Stimulated activated memory B cell treated with anti-CD40 and anti-IgM and Interleukin-4, amounts not matched to agents 10 μg/mL and 1 μg/mL and 100 μg/mL, for 72 hours (primary cell): ENCODE measurements at regions not wholly inside any gene's neighbourhood (a gene's known extent, or its start where the extent isn't known, plus 50 kb on each side); places are given as distances from the start of the nearest gene placed in this dataset.
A peak's percentile ranks its signal among the peaks of the same experiment; 100 is the strongest.

ENCODE experiments used
- ATAC-seq: fragments of 150-1000 bp; cut with Tn5 transposase; 2 replicates; pipeline ENCODE4 v1.10.0; 2021
- H3K27ac Mint-ChIP-seq: one replicate; pipeline ENCODE4 v1.8.0; 2022; ENCODE audit warnings: mild to moderate bottlenecking, mixed read lengths
- H3K27me3 Mint-ChIP-seq: one replicate; pipeline ENCODE4 v1.8.0; 2022; ENCODE audit warnings: mixed read lengths
- H3K36me3 Mint-ChIP-seq: one replicate; pipeline ENCODE4 v1.8.0; 2022; ENCODE audit warnings: mixed read lengths
- H3K4me1 Mint-ChIP-seq: one replicate; pipeline ENCODE4 v1.8.0; 2022; ENCODE audit warnings: mixed read lengths
- H3K4me3 Mint-ChIP-seq: one replicate; pipeline ENCODE4 v1.8.0; 2022; ENCODE audit warnings: mild to moderate bottlenecking, moderate library complexity, mixed read lengths
- H3K9me3 Mint-ChIP-seq: one replicate; pipeline ENCODE4 v1.8.0; 2022; ENCODE audit warnings: mixed read lengths

DNA sequence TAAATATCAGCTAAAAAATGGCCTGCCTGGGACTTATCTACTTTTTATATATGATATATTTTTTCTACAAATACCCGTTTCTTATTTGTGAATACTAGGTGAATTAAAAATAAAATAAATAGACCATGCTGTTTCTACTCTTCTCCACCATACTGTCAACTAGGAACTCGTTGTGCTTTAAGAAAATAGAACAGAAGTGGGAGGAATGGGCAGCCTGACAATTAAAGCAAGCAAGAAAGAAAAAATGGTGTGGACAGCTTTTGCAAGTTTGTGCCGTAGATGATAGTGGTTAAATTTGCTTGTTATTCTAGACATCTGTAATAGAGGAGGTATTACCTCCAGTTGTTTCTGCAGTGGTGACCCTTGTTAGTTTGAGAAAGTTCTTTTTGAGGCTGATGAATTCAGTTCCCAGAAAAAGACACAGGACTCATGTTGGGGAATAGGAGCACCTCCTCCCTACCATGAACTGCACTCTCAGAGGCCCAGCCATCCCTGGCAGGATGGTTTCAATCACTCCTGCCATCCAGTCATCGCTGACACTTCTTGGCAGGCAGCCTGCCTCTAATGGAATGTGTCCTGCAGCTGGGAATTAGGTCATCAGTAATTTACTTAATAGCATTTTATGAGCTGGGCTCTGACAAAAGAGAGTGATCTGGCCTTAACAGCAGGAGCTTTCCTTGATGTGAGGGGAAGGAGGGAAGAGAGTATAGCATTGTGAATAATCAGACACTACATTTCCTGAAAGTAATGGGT, 105.0 kb upstream of the GAP43 start:
- no peak overlapping the region for H3K27ac Mint-ChIP-seq
- H3K9me3 Mint-ChIP-seq: no peaks in the 10 kb centered on the region
- peaks cover 27% of the 10 kb centered on the region for H3K27me3 Mint-ChIP-seq
- H3K4me1 Mint-ChIP-seq: peaks cover 10% of the 10 kb centered on the region
- no peak for ATAC-seq
- no peak overlapping the region for H3K4me3 Mint-ChIP-seq
- H3K36me3 Mint-ChIP-seq: no peaks in the 10 kb centered on the region

DNA sequence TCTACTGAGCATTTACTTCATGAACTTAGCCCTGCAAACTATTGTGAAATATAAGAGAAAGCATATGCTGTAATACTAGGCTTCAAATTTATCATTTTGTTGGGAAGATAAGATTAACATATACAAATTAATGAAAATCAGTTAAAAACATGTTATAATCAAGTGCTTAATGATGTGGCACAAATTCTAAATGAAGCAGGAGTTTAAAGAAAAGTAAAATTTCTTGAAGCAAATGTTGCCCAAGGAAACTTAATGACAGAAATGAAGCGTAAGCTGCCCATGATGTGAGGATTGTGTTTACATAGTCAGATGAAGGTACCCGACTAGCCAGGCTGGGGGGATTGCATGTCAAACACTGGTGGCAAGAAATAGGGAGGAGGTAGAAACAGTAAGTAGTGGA, 103.1 kb upstream of the GAP43 start:
- ATAC-seq: no peak
- H3K27ac Mint-ChIP-seq: no peak overlapping the region
- peaks cover 11% of the 10 kb centered on the region for H3K27me3 Mint-ChIP-seq
- no peaks in the 10 kb centered on the region for H3K36me3 Mint-ChIP-seq
- H3K9me3 Mint-ChIP-seq: no peaks in the 10 kb centered on the region
- H3K4me1 Mint-ChIP-seq: no peaks in the 10 kb centered on the region
- no peak overlapping the region for H3K4me3 Mint-ChIP-seq

DNA sequence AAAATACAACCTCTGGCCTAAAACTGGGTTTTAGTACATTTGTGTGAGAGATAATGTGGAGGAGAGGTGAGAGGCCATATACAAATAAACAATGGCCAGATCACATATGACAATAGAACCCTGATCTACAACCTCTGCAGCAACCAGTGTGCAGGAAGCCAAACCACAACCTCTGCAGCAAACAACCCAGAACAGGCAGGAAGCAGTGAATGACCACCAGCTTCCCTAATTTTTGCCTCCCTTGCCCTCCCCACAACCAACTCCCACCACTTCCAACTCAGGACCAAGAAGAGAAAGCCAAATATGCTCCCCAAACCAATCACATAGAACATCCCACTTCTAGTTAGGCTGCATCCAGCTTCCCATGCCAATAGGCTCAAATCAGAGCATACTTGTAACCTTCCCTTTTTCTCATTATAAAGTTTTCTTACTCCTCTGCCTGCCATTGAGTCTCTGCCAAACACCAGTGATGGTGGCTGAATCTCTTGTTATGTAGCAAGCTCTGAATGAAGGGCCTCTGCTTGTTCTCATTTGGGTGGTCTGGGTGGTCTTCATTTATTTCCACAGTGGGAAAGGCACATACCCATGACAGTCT, 102.6 kb upstream of the GAP43 start:
- ATAC-seq: no peak
- H3K27ac Mint-ChIP-seq: no peak overlapping the region

DNA sequence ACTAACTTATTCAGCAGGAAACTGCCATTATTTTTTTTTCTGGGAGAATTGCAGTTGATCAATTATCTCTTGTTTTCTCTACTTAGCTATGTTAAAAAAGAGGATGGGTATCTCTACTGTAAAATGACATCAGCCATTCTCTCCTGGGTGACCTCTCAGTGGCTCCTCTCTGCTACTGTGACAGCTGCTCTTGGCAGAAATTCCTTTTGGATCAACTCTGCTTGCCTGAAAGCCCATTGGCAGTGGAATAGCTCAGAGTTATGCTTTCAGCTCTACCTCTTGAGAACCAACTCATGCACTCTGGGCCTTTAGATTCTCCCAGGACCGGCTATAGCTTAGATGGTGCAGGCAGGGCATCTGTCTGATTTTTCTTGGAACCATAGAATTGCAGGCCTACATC, 99.9 kb upstream of the GAP43 start:
- H3K27me3 Mint-ChIP-seq: peaks cover 4% of the 10 kb centered on the region
- peaks cover 2% of the 10 kb centered on the region for H3K9me3 Mint-ChIP-seq
- no peak overlapping the region for H3K27ac Mint-ChIP-seq
- H3K4me3 Mint-ChIP-seq: no peak overlapping the region
- no peaks in the 10 kb centered on the region for H3K36me3 Mint-ChIP-seq
- no peaks in the 10 kb centered on the region for H3K4me1 Mint-ChIP-seq
- ATAC-seq: no peak

More for the DNA sequence above, 102.6 kb upstream of the GAP43 start:
- no peaks in the 10 kb centered on the region for H3K36me3 Mint-ChIP-seq
- H3K9me3 Mint-ChIP-seq: no peaks in the 10 kb centered on the region
- H3K4me3 Mint-ChIP-seq: no peak overlapping the region
- H3K27me3 Mint-ChIP-seq: peaks cover 8% of the 10 kb centered on the region
- no peaks in the 10 kb centered on the region for H3K4me1 Mint-ChIP-seq

DNA sequence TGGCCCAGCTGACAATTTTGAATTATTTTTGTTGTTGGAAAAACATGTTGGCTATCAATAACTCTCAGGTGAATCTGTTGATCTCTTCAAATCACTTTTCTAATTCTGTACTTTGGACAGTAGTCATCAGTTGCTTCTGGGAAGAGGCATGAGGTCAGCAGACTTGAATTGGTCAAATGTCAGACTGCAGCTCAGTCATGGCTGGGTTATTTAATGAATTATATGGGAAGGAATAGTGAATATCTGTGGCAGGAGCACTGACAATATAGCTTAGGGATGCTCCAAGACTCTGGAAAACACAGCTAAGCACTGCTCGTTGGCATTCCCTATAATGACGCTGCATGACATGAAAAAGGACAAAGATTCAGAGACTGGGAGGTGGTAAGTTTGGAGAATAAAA, 98.8 kb upstream of the GAP43 start:
- Mint-ChIP-seq H3K36me3 (no peaks in the 10 kb centered on the region), H3K27me3 (peaks cover 5% of the 10 kb centered on the region), H3K4me3 (no peak overlapping the region), H3K9me3 (peaks cover 2% of the 10 kb centered on the region), H3K4me1 (no peaks in the 10 kb centered on the region), H3K27ac (no peak overlapping the region)
- peak; percentile 49 for ATAC-seq

DNA sequence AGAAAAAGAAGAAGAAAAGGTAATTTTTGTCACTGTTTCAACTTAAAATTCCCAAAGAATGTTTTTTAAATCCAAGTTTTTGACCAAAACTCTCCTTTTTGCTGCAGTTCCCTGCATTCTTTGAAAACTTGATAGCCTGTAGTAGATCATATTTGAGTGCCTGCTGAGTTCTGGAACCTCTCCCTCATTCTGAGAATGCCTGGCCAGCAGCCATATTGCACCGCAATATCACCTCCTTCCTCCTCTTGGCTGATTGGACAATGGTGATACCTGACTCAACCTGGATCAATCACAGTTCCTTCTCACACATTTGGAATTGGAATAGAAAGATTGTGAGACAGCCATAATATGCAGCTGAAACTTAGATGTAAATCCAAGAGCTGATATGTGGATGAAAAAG, 97.6 kb upstream of the GAP43 start:
- peaks cover 5% of the 10 kb centered on the region for H3K9me3 Mint-ChIP-seq
- H3K4me1 Mint-ChIP-seq: no peaks in the 10 kb centered on the region
- H3K27ac Mint-ChIP-seq: no peak overlapping the region
- peaks cover 16% of the 10 kb centered on the region for H3K27me3 Mint-ChIP-seq
- H3K36me3 Mint-ChIP-seq: no peaks in the 10 kb centered on the region
- H3K4me3 Mint-ChIP-seq: no peak overlapping the region
- ATAC-seq: no peak

DNA sequence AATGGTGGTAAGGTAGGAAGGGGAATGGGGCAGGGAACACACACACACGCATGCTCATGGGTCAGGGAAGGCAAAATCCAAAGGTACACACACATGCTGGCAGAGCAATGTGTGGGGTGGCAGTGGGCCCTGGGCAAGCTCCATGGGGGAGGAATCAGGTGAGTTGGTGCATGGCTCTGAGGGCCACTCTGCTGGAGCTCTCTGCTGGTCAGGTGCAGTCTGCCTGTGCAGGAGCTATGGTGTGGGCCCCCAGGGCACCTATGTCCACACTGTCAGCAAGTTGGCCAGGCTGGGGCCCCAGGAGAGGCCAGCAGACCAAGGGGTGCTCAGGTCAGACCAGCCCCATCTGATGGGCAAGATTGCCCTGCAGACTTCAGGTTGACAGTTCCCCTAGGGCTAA, 90.1 kb upstream of the GAP43 start:
- H3K27me3 Mint-ChIP-seq: peaks cover 58% of the 10 kb centered on the region
- no peaks in the 10 kb centered on the region for H3K36me3 Mint-ChIP-seq
- no peak overlapping the region for H3K4me3 Mint-ChIP-seq
- H3K27ac Mint-ChIP-seq: no peak overlapping the region
- H3K9me3 Mint-ChIP-seq: peaks cover 12% of the 10 kb centered on the region
- H3K4me1 Mint-ChIP-seq: no peaks in the 10 kb centered on the region
- ATAC-seq: no peak

DNA sequence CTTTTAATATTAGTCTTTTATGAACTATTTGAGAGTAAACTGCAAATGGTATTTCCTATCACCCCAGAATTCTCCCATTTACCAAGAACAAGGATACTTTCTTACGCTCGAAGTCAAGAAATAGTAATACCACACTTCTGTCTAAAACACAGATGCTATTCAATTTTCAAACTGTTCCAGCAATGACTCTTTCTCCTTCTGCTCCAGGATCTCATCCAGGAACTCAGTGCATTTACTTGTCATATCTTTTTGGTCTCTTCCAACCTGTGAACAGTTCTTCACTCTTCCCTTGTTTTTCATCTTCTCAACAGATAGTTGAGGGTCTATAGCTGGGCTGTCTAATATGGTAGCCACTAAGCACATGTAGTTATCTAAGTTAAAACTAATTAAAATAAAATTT, 87.1 kb upstream of the GAP43 start:
- Mint-ChIP-seq H3K36me3 (no peaks in the 10 kb centered on the region), H3K27me3 (peaks cover 38% of the 10 kb centered on the region), H3K27ac (no peak overlapping the region), H3K9me3 (peaks cover 9% of the 10 kb centered on the region), H3K4me1 (no peaks in the 10 kb centered on the region), H3K4me3 (no peak overlapping the region)
- no peak for ATAC-seq

DNA sequence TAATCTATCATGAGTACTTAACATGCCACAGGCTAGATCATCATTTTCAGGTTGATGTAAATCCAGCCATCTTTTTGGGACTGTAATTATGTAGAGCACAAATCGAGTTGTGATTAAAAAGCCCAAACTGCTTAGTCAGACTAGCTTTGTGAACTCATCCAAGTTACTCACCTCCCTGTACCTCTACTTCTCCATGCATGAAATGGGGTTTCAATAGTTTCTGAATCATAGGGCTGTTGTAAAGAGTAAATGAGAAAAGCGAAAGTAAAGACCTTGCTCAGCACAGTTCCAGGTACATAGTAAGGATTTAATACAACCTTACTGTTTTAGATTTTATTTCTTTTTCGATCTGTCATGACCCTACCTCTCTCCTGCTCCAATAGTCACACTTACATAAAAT, 85.6 kb upstream of the GAP43 start:
- Mint-ChIP-seq H3K9me3 (no peaks in the 10 kb centered on the region), H3K36me3 (no peaks in the 10 kb centered on the region), H3K4me3 (no peak overlapping the region), H3K27ac (no peak overlapping the region), H3K4me1 (no peaks in the 10 kb centered on the region), H3K27me3 (peaks cover 33% of the 10 kb centered on the region)
- ATAC-seq: no peak

DNA sequence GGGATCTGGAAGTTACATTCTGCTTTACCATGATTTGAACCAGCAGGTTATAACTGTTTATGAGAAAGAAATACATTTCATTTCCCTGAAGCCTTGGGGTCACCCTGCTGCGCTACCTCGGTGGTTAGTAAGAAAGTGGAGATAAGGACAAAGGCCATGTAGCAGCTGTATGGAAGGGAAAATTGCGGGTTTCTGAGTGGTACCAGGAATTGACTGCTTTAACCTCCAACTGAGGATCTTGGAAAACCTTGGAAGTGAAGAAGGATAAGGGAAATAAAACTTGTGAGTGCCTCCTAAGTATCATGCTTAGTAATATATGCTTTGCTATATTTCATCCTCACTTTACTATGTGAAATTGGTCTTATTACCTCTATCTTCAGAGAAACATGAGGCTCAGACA, 76.1 kb upstream of the GAP43 start:
- H3K9me3 Mint-ChIP-seq: no peaks in the 10 kb centered on the region

DNA sequence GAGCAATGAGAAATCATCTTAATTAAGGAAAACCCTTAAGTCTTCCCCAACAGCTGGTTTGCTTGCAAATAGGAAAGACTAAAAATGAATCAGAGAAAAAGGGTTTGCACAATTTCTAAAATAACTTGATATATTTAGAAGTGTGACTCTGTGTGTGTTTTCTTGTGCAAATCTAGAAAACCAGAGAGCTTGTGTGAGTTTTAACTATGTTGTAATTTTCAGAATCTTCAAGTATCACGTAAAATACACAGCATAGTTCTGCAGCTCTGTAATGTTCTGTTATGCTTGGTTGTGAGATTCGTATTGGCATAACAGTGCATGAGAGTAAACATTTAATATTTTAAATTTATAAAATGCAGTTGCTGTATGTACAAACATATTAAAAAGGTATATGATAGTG, 74.7 kb upstream of the GAP43 start:
- H3K27me3 Mint-ChIP-seq: peaks cover 9% of the 10 kb centered on the region

More for the DNA sequence above, 76.1 kb upstream of the GAP43 start:
- no peak for ATAC-seq
- Mint-ChIP-seq H3K4me1 (no peaks in the 10 kb centered on the region), H3K27me3 (no peaks in the 10 kb centered on the region), H3K4me3 (no peak overlapping the region), H3K36me3 (no peaks in the 10 kb centered on the region), H3K27ac (no peak overlapping the region)

DNA sequence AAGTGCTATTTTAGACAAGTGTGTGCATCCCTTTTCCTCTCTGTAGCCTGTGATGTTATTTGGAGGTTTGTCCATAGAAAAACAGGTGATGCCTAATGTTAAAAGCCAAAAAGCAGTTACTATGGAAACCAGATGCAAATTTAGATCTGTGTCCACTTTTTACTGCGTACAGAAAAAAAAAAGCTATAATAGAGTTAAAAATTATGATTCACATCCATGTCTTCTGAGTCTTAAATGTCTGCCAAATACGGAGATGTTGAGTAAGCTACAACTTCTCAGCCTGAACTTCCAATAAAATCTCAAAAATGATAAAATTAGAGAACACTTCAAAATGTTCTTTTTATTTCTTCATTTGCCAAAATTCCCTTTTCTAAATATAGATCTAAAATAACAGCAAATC, 74.2 kb upstream of the GAP43 start:
- no peaks in the 10 kb centered on the region for H3K4me1 Mint-ChIP-seq
- H3K27ac Mint-ChIP-seq: no peak overlapping the region
- no peak for ATAC-seq
- no peaks in the 10 kb centered on the region for H3K9me3 Mint-ChIP-seq
- no peaks in the 10 kb centered on the region for H3K36me3 Mint-ChIP-seq
- no peak overlapping the region for H3K4me3 Mint-ChIP-seq
- H3K27me3 Mint-ChIP-seq: peaks cover 14% of the 10 kb centered on the region

More for the DNA sequence above, 74.7 kb upstream of the GAP43 start:
- no peaks in the 10 kb centered on the region for H3K9me3 Mint-ChIP-seq
- H3K4me3 Mint-ChIP-seq: no peak overlapping the region
- no peaks in the 10 kb centered on the region for H3K36me3 Mint-ChIP-seq
- H3K4me1 Mint-ChIP-seq: no peaks in the 10 kb centered on the region
- ATAC-seq: no peak
- no peak overlapping the region for H3K27ac Mint-ChIP-seq

DNA sequence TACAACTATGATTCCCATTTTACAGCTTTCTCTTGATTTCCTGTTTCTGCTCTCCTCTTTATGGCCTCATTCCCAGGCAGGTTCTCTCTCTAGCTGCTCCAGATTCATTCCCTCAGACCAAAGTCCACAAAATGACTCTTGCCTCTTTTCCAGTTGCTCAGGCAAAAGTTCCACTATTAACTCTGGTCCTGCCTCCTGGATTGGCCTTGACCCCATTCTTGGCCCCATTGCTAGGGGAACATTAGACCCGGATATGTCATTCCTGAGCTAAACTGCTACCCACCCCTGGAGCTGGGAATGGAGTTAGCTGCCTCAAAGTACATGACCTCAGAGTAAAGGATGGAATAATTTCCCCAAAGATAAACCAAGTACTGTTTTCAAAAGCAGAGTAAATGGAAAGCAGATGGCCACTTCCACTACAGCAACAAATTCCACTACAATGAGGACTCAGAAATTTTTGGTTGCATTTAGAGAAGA, 73.0 kb upstream of the GAP43 start:
- Mint-ChIP-seq H3K4me3 (no peak overlapping the region), H3K27me3 (peaks cover 15% of the 10 kb centered on the region), H3K27ac (no peak overlapping the region), H3K9me3 (no peaks in the 10 kb centered on the region), H3K36me3 (no peaks in the 10 kb centered on the region), H3K4me1 (no peaks in the 10 kb centered on the region)
- no peak for ATAC-seq

DNA sequence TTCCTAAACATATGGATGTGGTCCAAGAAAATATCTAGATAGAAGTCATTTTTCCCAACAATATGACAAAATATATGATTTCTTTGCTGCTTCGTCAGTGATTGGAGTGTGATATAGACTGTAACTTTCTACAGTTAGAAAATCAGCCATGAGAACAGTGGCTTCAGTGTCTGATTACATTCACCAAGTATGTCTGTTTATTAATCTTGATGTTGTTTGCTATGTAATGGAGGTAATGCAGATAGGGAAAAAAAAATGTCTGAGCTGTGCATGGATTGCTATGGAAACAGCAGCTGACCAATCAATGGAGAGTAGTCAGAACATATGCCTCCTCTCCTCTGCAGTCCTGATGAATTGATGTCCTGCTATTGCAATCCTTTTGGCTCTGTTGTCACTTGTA, 72.3 kb upstream of the GAP43 start:
- H3K36me3 Mint-ChIP-seq: no peaks in the 10 kb centered on the region
- H3K4me1 Mint-ChIP-seq: no peaks in the 10 kb centered on the region
- peaks cover 15% of the 10 kb centered on the region for H3K27me3 Mint-ChIP-seq
- no peak overlapping the region for H3K27ac Mint-ChIP-seq
- ATAC-seq: no peak
- no peak overlapping the region for H3K4me3 Mint-ChIP-seq
- no peaks in the 10 kb centered on the region for H3K9me3 Mint-ChIP-seq

DNA sequence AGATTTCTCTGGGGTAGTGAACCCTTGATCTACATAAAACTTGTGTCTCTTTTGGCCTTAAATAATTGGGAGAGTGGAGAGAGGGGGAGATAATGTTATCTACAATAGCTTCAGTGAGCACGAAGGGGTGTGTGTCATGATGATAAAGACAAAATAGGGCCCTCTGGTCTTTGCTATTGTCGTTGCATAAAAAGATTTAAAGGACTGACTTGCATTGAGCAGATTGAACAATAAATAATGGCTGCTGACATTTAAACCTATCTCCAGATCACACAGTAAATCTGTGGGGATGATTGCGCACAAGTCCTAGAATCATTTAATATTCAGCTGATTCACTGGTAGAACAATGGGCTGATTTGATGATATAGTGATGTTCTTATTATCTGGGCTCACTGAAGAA, 71.3 kb upstream of the GAP43 start:
- Mint-ChIP-seq H3K27me3 (peaks cover 15% of the 10 kb centered on the region), H3K9me3 (no peaks in the 10 kb centered on the region), H3K4me3 (no peak overlapping the region), H3K36me3 (no peaks in the 10 kb centered on the region), H3K27ac (no peak overlapping the region), H3K4me1 (no peaks in the 10 kb centered on the region)
- ATAC-seq: no peak

DNA sequence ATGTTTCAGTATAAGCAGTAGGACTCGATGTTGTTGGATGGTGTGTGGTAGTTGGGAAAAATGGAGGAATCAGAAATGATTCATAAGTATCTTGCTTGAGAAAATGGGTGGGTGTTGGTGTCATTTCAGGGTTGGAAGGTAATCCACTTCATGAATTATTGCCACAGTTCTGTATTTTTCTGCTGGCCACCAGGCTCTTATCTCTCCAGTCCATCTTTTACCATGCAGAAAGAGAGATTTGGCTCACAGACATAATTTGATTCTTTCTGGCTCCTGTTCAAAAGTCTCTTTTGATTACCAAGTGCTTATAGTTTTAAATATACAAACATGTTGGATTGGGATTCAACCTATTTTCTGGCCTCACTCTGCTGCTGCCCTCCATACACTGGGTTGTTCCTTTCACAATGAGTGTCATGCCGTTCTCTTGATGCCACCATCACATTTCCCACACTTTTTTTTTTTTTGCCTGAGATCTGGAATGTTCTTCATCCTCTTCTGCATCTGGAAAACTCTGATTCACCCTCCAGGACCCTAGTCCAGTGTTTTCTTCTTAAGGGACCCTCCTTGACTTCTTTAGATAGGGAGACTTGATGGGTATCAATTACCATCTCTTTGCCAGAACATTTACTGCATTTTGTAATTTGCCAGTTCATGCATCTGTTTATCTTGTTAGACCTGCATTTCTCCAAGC, 69.4 kb upstream of the GAP43 start:
- Mint-ChIP-seq H3K9me3 (no peaks in the 10 kb centered on the region), H3K4me1 (no peaks in the 10 kb centered on the region), H3K4me3 (no peak overlapping the region), H3K36me3 (no peaks in the 10 kb centered on the region), H3K27ac (no peak overlapping the region), H3K27me3 (peaks cover 15% of the 10 kb centered on the region)
- no peak for ATAC-seq
